Pulmonary artery endothelial cell (primary cell): ENCODE measurements at regions not wholly inside any gene's neighbourhood (a gene's known extent, or its start where the extent isn't known, plus 50 kb on each side); places are given as distances from the start of the nearest gene placed in this dataset.

Source experiments
- DNase-seq: peaks from one replicate; pipeline ENCODE4 v3.0.0-alpha.2; 2011; ENCODE audit warnings: low read depth, low spot score

DNA sequence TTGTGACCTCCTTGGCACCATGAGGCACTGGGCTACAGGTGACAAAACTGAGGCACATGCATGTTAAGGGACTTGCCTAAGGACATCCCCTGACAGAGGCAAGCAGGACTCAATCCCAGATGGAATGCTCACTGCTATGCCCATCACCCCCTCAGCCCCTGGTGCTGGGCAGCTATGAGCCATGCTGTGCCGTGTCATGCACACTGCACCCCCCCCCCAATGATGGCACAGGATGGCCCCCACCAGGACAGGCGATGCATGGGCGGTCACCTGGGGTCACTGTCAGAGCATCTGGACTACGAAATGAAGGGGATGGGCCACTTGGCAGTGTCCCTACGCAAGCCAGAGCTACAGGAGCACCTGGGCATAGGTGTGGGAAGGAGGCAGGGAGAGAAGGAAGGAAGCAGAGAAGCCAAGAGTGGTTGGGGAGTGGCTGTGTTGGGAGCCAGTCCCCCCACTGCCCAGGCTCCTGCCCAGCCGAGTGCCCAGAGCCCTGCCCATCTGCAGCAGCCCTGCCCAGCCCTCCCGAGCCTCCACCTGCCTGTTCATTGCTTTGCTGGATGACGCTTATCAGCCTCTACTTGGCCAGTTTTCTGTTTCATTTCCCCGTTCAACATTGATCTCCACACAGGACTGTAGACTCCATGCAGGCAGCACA, 84.9 kb upstream of the DIO3 start:
- no peak for DNase-seq

DNA sequence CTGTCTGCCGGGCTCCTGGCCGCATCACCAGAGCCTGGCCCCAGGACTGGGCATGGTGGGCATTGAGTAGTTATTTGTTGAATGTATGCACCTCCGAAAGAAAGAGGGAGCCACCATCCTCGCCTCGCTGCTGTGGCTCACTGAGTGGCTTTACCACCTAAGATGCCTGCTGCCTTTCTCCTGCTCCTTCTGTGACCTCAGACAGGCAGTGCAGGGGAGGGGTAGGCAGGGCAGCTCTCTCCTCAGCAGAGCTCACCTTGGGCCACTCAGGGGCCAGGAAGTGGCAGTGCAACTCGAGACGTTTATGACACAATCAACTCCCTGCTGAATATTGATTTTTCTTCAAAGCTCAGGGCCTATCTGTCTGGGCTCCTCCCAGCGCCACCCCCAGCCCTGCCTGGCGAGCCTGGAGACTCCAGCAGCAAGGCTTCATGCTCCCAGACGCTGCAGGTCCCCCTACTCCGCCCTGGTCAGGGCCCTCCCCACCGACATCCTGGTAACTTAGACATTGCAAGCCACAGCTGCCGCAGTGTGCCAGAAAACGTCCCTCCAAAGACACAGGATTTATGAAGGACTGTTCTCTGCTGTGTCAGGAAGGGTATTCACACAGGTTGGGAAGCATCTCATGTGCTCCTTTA, 84.3 kb upstream of the DIO3 start:
- no peak for DNase-seq

DNA sequence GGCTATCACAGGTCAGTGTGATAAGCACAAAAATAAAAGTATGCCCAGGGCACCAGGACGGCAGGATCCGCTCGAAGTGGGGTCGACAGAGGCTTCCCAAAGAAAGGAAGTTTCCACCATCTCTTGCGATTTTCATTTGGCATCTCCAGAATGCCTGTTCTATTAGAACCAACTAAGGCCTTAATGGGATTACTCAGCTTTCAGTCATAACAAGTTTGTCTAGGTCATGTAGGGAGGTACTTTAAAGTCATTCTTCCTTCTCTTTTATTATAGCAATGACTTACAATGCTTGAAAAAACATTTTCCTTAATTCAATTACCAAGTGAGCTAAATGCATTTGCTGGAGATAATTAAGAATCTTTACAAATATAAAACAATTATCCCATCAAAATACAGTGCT, 83.6 kb upstream of the DIO3 start:
- no peak for DNase-seq

DNA sequence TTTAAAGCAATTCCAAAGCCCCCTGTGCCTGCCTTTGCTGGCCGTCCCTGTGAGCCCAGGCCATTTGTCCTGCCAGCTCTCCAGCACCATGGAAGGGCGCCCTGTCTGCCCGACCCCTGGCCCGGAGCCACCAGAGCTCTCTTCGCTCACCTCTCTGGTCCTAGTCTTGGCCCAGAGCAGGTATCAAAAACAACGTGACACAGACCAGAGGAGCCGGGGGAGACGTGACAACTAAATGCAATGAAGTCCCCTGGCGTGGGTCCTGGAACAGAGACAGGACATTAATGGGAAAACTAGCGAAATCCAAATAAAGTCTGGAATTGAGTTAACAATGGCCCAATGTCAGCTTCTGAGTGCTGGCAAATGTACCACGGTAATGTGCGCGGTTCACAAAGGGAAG, 83.2 kb upstream of the DIO3 start:
- DNase-seq = no peak

DNA sequence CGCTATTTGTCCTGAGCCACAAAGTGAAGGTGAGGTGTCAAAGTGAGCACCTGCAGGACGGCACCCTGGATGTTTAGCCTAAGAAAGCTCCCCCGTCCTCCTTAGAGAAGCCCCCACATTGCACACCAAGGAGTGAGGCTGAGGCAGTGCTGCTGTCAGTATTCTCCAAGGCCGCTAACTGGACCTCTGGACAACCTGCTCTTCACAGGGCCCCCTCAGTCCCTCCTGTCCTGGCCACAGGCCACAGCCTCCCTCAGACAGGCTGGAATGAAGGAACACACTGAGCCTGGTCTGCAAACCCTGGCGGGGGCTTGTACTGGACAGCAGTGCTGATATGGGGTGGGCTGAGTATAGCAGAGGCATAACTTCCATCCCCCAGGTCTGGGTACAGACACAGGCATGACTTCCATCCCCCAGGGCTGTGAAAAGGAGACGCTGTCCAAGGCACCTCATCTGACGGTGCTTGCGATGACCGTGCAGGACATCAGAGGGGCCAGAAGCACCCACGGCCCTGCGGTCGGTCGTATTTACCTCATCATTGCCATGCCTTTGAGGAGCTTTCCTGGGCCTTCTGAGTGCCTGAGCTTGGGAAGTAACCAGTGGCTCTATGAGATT, 82.4 kb upstream of the DIO3 start:
- DNase-seq = no peak

DNA sequence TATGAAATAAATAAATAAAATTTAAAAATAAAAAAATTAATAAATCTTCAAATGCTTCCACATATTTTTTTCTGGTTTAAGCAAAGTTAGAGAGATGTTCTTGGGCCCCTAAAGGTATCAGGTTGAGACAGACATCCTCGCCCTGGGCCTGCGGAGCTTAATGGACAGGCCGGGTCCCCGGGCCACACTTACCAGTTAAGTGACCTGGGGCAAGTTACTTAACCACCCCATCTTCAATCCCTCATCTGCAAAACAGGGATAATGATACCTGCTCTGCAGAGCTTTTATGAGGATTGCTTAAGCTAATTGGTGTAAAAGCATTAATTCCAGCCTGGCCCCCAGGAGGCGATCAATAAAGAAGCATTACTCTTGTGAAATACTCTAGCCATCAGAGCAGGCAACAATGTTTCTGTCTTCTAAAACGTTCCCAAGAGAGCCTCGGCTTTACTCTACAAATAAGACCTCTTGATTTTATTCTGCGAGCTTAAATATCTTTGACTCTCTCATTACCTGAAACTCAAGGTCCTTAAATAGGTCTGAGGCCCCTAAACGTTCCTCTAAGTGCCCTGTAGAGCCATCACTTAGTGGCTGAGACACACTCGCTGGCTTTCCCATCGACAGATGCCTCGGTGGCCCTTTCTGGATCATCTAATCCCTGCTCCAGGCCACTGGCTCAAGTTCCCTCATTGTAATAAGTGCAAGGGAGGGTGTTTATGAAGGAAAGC, 81.1 kb upstream of the DIO3 start:
- DNase-seq = no peak

DNA sequence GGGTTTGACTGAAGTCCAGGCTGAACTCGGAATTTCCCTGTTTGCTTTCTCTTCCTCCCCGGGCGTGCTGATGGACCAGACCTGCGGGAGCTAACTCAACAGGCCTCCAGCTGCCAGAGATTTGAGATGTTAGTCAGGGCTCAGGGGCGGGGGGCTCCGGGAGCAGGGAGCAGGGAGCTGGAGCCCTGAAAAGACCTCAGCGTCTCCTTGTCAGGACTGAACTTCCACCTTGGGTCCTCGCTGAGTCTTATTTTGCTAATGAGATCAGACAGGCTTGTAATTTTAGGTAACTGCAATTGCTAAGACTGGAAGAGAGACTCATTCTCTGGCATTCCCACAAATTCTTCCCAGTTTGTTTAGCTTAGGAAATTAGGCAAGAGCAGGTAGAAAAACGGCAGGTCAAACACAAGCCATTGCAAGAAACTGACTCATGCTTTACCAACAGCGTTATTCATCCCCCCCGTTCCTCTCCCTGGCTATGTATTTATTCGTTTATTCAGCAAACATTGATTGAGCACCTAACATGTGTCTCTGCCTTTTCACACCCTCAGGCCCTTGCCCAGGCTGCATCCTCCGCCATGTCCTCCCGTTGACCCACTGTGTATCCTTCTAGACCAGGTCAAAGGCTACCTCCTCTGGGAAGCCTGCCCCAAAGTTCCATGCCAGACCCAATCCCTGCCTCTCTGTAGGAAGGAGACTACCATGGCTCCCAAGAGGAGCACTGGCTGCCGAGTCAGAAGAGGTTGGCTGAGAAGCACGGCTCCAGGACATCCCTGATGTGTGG, 80.4 kb upstream of the DIO3 start:
- DNase-seq = no peak

DNA sequence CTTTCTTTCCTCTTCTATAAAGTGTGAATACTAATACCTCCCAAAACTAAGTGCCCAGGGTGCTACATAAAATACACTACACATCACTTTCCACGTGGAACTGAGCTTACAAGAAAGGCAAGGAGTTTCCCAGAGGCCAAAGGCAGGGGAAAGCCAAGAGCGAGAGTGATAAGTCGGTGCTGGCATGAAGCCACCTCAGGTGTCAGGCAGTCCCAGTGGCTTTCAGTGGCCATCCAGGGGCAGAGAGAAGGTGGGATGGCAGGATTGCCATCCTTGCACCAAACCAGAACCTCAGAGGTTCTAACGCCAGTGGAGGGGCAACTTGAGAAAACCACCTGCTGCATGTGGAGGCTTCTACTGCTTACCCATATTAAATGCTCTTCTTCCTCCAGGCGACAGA, 79.7 kb upstream of the DIO3 start:
- no peak for DNase-seq

DNA sequence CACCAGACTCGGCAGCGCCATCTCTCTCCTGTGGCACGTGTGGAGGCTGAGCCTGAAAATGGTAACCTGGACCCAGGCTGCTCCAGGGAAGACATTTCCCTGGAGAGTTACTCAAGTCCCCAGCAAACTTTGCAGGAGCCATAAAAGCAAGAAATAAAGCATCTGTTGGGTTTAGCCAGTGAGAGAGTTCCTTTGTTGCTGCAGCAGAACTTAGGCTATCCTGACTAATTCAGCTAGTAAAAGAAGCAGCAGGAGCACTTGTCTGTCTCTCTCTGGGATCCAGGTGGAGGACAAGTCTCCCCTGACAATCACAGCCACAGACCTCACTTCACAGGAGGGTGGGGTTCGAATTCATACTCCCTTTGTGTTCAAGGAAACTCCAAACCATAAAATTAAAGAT, 79.2 kb upstream of the DIO3 start:
- DNase-seq = no peak

DNA sequence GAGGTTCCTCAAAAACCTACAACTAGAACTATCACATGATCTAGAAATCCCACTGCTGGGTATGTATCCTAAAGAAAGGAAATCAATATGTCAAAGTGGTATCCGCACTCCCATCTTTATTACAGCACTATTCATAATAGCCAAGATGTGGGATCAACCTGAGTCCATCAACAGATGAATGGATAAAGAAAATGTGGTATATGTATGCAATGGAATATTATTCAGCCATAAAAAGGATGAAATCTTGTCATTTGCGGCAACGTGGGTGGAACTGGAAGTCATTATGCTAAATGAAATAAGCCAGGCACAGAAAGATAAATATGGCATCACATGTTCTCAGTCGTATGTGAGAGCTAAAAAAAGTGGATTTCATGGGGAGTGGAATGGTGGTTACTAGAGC, 77.5 kb upstream of the DIO3 start:
- DNase-seq = no peak

DNA sequence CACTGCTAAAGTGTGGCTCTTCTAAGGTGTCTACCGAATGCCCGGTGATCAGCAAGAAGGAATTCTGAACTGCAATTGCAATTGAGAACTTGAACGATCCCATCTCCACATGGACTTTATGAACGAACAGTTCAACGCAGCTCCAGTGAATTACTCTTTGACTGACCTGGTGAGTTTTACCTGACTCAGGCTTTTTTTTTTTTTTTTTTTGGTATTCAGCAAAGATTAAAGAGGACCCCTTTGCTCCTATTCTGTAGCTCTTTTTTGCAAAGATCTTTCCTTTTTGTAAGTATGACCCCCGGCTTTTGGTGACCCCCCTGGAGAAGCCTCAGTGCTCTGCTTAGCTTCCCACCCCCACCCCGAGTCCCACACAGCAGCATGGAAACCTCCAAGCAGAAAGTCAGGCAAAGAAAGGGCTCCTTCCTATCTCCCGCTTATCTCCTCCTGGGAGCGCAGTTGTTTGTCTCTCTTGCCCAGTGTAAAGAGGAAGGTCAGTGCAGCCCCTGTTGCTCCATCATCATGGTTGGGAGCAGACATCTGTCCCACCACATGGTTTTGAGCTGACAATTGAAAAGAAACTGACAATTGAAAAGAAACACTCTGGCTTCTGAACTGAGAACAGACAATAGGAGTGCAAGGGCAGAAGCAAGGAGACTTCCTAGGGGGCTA, 72.1 kb upstream of the DIO3 start:
- DNase-seq = no peak

DNA sequence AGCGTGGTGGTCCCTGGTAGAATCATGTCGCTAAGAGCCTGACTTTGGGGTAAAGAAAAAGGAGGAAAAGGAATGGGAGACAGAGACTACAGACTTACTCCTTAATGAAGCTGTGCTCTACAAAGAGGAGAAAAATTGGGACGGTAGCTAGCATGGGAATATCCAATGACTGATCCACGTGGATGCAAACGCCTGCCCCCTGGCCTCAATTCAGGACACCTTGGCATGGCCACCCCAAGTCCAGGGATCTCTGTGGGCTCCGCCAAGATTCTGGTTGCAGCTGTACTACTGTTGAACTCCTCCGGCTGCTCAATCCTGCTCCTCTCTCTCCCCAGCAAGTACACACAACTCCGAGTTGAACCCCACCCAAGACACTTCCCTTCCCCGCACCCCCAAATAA, 70.5 kb upstream of the DIO3 start:
- DNase-seq = no peak

DNA sequence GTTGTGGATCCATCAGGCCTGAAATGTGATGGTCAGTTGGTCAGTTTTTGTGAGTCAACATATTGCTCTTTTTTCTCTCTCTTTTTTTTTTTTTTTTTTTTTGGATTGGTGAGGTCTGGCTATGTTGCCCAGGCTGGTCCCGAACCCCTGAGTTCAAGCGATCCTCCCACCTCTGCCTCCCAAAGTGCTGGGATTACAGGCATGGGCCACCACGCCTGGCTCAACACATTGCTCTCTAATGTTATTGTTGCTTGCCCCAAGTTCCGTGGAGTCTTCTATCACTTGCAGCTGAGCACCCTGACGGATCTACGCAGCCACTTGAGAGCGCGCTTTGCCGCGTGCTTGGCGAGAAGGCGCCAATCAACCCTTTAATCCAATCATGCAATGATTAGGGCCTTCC, 69.5 kb upstream of the DIO3 start:
- no peak for DNase-seq

DNA sequence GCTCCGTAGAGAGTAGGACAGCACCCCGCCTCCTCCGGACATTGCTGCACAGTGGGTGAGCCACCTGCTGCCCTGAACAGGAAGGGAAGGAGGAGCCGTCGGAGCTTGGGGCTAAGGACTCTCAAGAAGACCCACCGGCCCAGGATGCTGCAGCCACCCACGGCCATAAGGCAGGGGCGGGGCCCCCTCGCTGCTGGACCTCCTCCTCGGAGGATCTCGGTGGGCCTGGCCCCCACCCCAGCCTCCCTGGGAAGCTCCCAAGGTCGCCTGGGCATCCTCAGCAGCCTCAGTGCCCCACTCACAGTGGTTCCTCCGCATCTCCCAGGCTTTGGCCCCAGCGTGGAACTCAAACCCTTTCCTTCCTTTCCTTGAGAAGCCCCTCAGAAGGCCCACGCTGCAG, 68.6 kb upstream of the DIO3 start:
- no peak for DNase-seq

DNA sequence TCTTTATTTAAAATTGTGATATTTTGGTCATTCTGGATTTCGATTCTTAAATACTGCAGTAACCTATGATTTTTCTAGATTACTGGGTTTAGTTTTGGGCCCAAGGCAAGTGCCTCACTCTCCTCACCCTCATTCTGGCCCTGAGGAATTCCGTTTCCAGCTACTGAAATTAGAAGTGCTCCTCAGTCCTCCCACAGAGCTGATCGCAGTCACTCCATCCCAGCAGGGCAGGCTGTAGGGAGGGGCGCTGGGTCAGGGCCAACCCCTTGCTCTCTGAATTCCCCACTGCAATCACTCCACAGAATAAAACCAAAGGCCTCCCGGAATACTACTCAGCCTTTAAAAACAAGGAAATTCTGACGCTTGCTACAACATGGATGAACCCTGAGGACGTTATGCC, 66.5 kb upstream of the DIO3 start:
- no peak for DNase-seq

DNA sequence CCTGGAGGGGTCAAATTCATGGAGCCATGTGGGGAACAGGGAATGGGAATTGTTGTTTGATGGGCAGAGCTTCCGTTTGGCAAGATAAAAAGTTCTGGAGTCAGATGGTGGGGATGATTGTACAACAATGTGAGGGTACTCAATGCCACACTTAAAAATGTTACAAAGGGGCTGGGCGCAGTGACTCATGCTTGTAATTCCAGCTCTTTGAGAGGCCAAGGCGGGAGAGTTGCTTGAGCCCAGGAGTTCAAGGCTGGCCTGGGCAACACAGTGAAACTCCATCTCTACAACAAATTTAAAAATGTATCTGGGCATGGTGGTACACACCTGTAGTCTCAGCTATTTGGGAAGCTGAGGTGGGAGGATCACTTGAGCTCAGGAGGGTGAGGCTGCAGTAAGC, 66.0 kb upstream of the DIO3 start:
- no peak for DNase-seq

DNA sequence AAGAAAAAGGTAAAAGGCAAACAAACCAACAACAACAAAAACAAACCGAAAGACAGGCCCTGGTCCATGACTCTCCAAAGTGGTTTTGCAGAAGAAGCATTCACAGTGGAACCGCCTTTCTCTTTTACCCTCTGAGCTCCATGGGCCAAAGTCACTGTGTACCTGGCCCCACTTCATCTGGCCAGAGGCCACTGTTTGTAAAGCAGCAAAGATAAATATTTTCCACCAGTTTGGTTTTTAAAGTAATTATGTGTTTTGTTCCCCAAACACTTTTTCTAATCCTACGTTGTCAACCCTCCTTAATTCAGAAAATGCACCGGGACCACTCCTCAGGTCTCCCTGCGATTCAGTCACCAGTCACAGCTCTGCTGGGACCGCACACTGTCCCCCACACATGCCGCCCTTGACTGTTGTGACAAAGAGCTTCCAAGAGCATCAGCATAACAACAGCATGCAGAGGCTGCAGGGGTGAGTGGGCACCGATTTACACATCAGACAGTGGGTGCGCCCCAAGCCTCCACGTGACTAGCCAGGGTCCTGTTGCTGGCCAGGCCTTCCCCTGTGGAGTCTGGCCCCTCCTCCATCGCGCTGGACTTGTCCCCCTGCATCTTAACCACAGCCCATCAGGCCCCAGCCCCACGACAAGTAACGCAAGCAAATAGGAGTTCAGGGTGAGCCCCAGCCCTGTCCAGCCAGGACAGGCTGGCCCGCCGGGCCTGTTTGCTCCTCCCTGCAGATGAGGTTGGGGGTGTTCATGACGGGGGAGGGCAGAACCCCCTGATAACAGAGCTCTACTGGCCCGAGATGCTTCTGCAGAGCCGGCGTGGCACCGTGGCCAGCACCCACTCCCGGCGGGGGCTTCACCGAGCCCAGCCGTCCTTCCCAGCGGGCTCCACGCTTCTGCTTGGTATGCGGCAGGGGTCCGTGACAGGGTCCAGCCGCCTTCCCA, 65.2 kb upstream of the DIO3 start:
- no peak for DNase-seq

DNA sequence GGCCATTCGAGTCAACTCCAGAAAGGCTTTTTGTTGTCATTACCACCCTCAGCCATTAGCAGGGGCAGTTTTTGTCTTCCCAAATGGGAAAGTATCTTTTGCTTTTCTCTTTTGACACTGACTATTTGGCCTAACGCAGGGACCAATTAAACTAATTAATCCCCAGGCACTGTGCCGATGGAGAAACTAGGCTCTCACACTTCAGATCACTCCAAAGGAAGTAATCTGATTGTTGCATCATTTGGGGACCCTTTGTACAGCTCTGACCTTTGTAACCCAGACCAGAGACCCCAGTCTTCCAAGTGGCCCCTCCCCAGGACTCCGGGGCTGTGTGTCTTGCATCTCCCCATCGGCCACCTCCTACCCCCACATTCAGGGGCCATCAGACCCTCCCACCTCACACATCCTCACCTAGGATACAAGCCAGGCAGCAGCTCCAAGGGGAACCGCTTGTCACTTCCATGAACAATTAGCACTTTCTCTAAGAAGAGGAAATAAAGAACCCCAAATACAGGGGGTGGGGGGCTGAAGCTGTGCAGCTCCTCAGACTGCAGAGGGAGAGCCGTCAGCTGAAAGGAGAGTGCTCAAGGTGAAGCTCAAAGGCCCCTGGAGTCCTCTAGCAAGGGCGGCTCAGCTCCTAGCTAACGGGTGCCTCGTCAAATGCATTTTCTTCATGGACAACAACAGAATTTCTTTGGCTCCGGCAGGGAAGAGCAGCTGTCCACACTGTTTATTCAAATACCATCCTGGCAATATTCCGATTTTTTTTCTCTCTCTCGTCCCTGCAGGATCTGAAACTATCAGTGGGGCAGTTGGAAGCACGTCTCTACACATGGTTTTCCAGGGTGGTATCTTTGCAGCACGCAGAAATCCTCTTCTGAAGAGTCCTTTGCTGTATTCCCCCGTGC, 64.3 kb upstream of the DIO3 start:
- DNase-seq = no peak
